ENCODE measurements at regions not wholly inside any gene's neighbourhood (a gene's known extent, or its start where the extent isn't known, plus 50 kb on each side); places are given as distances from the start of the nearest gene placed in this dataset.
"Not testable (repeated sequence)": the region's sequence is repeated elsewhere in the genome, so short reads cannot be mapped to it uniquely, and the experiment has no call there.

DNA sequence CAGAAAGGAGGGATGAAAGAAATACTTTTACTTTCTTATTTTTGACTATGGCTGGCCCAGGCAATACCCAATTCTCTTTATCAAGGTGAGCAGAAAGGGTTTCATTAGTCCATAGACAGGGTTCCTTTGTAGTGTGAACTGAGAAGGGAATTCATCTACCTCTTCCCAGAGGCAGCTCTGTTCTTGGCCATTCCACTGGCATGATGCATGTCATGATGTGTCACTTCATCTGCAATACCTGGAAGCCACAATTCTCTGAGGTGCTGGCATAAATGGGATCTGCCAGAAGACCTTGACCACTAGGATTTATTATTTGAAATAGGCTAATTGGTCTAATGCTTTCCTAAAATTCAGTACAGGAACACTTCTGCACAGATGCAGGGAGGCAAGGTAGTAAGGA is 542.8 kb downstream of the RFC3 start:
- DNase-seq (ENCODE audit: low read depth in 2 of 2) = no peak

- DNase-seq (ENCODE audit: low read depth in 2 of 2) = no peak
These were observed 543.6 kb downstream of the RFC3 start for GRCh38 chr13:34361560-34361959.

DNA sequence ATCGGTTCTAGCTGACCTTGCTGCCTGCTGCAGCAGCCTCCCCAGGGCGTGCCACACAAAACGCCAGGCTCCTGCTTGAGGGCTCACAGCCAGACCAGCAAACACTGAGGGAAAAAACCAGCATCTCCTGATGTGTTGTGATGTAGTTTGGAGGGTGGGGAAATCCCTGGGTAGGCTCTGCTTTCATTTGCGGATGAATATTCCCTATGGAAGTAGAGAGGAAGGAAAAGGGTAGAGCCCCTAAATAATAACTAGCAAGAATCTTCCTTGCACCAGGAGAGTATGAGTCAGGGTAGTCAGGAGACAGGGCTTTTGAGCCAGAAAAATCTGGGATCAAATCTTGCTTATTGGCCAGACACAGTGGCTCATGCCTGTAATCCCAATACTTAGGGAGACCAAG is 545.3 kb downstream of the RFC3 start:
- no peak for DNase-seq (ENCODE audit: low read depth in 2 of 2)

GRCh38 chr13:34364633-34365032 is 546.7 kb downstream of the RFC3 start:
- no peak for DNase-seq (ENCODE audit: low read depth in 2 of 2)

DNA sequence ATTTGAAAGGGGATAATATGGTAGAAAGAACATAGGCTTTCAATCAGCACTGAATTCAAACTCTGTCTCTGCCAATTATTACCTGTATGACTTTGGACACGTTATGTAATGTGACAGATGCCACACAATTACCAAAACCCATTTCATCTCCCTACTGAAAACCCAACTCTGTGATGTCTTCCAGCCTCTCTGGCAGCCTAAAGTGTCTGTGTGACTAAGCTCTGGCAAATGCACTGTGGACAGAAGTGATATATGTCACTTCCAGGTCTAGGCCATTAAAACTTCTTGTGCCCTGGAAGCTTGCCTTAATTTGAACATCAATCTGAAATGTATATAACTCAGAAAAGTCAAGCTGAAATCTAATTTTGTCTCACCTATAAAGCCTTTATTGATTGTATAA is 552.0 kb downstream of the RFC3 start:
- no peak for DNase-seq (ENCODE audit: low read depth in 2 of 2)

DNA sequence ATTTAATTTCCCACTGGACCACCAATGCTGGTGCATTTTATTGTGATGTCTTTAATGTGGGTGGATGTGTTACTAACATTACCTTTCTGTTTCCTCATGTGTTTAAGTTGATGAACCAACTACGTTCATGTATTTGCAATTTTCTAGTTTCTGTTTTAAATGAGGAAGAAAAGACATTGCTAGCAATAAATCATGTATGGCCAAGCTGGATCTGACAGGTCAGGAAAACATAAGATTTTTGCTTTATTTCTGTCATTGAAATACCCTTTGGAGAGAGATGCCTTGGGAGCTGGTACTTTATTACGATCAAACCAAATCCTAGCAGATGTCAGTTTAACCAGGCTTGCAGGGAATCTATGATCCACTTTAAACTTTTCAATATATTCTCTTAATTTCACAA is 553.2 kb downstream of the RFC3 start:
- DNase-seq (ENCODE audit: low read depth in 2 of 2) = no peak

DNA sequence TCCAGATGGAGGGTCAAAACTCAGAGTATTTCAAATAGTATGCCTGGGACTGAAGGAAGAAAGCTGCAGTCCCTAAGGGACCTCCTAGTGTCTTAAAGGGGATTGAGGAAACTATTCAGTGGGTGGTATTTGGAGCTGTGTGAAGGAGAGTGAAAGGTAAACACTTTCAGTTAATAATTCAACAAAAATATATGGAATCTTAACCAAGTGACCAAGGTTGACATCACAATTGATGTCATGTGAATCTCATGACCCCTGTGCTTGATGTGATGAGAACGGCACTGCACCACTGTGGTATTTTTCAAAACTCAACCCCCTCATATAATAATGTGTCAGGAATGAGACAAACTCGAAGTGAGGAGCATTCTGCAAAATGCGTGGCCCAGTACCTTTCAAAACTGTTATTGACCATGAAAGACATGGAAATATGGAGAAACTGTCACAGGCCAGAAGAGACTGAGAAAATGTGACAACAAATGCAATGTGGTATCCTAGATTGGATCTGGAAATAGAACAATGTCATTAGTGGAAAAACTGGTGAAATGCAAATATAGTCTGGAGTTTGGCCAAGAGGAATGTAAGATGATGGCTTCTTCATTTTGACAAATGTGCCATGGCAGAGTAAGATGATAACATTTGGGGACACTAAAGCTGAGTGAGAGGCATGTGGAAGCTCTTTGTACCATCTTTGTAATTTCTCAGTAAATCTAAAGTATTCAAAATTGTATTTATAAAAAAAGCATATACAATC is 553.9 kb downstream of the RFC3 start:
- no peak for DNase-seq (ENCODE audit: low read depth in 2 of 2)

- DNase-seq (ENCODE audit: low read depth in 2 of 2) = no peak
These were observed 554.6 kb downstream of the RFC3 start for GRCh38 chr13:34372581-34372980.

GRCh38 chr13:34376483-34376882 is 558.5 kb downstream of the RFC3 start:
- DNase-seq (ENCODE audit: low read depth in 2 of 2) = no peak

- no peak for DNase-seq (ENCODE audit: low read depth in 2 of 2)
These were observed 560.8 kb upstream of the NBEA start for GRCh38 chr13:34381228-34381627.

DNA sequence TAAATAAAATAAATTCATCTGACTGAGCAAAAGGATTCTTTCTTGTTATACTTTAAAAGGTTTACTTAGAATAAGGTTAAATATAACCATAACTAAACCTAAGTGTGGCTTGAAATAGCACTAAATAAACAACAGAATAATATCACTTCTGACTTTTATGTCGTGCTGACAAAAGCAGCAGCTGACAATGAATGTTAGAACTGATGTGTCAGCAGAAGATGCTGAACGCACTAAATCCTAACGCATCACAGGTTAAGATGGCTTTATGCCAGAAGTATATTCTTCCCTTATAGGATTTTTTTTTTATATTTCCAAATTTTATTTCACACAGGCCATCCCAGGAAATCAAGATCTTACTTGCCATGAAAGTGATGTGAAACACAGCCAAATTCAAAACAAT is 558.3 kb upstream of the NBEA start:
- no peak for DNase-seq (ENCODE audit: low read depth in 2 of 2)

DNA sequence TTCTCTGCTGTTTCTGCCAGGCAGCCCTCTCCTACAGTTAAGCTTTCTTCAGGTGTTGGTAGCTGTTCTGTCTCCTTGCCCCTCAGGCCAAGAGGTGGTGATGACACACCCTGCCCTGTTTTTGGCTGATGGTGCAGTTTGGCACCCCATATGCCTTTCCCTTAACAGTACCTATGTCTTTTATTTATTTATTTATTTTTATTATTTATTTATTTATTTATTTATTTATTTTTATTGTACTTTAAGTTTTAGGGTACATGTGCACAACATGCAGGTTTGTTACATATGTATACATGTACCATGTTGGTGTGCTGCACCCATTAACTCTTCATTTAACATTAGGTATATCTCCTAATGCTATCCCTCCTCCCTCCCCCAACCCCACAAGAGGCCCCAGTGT is 555.8 kb upstream of the NBEA start:
- DNase-seq (ENCODE audit: low read depth in 2 of 2) = not testable (repeated sequence)

DNA sequence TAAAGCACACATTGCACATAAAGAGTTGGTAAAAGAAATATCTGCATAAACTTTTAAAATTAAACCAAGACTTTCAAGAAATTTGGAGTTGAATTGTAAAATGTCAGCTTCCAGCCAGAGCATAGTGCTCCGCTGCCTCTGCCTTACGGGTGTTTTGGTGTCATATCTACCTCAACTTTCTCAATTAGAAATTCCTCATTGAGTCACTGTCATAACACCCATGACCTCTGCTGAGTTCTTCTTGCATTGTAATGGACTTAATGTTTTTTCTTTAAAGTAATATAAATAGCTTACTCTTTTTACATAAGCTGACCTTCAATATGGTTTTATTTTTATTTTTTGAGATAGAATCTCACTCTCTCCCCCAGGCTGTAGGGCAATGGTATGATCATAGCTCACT is 551.0 kb upstream of the NBEA start:
- DNase-seq (ENCODE audit: low read depth in 2 of 2) = no peak

- DNase-seq (ENCODE audit: low read depth in 2 of 2) = no peak
These were observed 540.4 kb upstream of the NBEA start for GRCh38 chr13:34401696-34402095.

DNA sequence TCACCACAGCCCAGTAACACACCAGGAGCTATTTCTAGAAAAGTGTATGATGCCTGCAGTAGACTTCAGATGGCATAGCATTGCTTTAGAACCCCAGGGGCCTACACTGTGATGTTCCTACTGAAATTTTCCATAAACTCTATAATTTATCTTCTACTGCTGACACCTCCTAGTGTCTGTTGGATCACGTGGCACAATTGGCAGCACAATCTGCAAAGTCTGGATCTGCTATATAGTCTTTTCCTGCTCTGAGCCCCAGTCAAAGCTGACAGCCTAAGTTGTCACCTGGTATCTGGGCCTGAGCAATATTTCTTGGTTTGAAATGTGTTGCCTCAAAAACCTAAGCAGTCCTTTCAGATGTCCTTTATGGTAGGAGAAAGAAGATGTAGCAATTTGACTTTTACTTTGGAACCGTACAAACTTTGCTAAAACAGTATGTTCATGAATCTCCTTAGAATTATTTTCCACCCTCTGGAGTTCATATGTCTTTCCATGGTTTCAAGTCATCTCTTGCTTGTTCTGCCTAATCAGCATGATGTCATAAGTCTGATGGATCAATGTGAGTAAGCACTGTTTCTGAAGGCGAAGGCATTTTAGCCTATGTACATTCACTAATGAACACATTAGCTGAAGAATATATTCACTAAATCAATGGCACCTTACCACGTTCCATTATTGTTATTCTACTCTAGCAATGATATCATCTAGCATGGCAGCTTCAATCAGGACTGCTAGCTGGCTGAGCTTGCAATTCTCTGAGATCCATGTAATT is 536.5 kb upstream of the NBEA start:
- no peak for DNase-seq (ENCODE audit: low read depth in 2 of 2)

DNA sequence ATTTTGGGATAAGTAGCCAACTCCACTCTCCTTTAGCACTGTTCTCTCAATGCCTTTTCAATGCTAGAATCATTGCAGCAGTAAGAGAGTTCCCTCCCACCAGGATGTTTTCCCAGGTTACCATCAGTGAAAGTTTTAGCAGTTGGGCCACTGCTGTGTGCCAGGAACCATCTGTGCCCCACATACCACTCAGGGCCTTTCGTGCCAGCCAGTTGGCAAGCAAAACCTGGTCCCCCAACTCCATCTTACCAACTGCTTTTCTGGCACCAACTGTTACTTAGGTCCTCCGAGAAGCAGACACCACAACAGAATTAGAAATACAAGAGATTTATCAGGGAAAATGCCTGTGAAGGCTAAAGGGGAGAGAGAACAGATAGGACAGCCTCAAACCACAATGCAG is 533.4 kb upstream of the NBEA start:
- no peak for DNase-seq (ENCODE audit: low read depth in 2 of 2)

DNA sequence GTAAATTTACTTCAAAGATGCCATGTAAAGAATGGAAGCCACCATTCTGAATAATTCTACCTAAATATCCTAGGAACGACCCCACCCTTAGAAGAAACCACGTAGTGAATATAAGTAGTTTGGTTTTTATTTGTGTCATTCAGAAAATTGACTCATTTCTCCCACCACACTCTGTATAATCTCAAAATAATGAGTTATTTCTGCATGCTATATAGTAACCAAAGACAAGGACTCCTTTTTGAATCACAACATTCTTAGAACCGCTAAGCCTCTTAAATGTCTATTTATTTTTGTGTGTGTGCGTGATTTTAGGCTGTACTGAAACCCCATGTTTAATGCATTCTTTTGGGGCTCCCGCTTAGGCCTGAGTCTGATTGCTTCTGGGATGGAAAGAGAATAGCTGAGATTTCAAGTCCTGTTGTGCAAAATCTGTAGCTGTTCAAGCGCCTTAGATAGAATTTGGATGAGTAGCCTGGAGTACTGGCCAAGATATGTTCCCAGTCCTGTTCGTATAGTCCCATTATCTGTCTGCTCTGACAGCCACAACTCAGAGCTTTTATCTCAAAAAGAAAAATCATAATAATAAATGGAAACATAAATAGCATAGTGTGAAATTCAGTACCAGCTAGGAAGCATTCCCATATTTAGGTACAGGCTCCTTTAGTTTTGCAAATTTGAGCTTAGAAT is 532.4 kb upstream of the NBEA start:
- no peak for DNase-seq (ENCODE audit: low read depth in 2 of 2)

DNA sequence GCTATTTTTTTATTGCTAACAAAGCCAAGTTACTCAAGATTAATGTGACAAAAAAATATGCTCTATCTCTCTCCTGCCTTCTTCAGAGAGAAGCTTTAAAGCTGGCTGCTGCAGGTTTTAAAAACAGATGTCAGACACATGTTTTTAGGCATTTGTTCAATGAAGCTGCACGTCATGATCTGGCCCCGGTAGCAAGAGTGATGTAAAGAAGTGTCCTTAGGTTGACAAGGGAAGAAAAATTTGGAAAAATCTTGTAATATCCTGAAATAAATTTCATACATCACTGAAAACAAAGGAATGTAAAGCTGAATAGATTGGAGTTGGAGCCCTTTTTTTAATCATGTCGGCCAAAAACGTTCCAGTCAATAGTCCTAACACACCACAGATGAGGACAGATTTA is 531.4 kb upstream of the NBEA start:
- no peak for DNase-seq (ENCODE audit: low read depth in 2 of 2)

GRCh38 chr13:34411177-34411576 is 530.9 kb upstream of the NBEA start:
- DNase-seq (ENCODE audit: low read depth in 2 of 2) = no peak

GRCh38 chr13:34411894-34412293 is 530.2 kb upstream of the NBEA start:
- no peak for DNase-seq (ENCODE audit: low read depth in 2 of 2)

DNA sequence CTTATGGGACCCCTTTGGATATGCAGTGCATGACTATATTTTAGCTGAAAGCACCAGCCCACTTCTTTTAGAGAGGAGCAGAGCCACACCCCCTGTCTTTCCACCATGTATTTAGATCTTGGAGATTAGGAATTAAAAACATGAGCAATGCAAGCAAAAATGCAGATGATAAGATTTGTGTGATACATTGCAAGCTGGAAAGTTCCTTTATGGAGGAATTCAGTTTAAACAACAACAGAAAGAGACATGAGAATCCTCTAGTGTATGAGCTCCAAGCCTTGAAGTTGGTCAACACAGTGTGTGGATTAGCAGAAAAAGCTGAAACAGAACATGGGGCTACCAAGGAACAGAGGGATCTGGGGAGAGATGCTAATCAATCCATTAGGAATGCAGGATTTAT is 529.8 kb upstream of the NBEA start:
- DNase-seq (ENCODE audit: low read depth in 2 of 2) = no peak

GRCh38 chr13:34412817-34413375 is 529.2 kb upstream of the NBEA start:
- DNase-seq (ENCODE audit: low read depth in 2 of 2) = no peak

All from stimulated activated CD8-positive, alpha-beta memory T cell treated with anti-CD3 and anti-CD28 coated beads, Interleukin-7, amount 100 ng/mL, for 4 hours (primary cell).